Brain microvascular endothelial cell (primary cell): ENCODE measurements at regions not wholly inside any gene's neighbourhood (a gene's known extent, or its start where the extent isn't known, plus 50 kb on each side); places are given as distances from the start of the nearest gene placed in this dataset.

ENCODE experiments used
- DNase-seq: peaks from one replicate; pipeline ENCODE4 v3.0.0-alpha.2; 2020
- H3K27ac ChIP-seq: fragments of 250-450 bp; sonication (Bioruptor Pico); 2 replicates; pipeline ENCODE4 v1.5.1; 2020; ENCODE audit warnings: mild to moderate bottlenecking, moderate library complexity
- H3K27me3 ChIP-seq: fragments of 250-450 bp; sonication (Bioruptor Pico); replicated peaks from 2 replicates; pipeline ENCODE4 v1.5.1; 2020; ENCODE audit warnings: mild to moderate bottlenecking
- H3K36me3 ChIP-seq: fragments of 250-450 bp; sonication (Bioruptor Pico); replicated peaks from 2 replicates; pipeline ENCODE4 v1.5.1; 2020; ENCODE audit warnings: mild to moderate bottlenecking
- H3K4me3 ChIP-seq: 2 replicates; pipeline ENCODE4 v1.5.1; 2011; ENCODE audit warnings: low read depth, mild to moderate bottlenecking, control low read depth, low read length, moderate library complexity
- in situ Hi-C: cut with HindIII; loops from 2 replicates; pipeline ENCODE4 v1.10.0; 2017; ENCODE audit warnings: low sequenced_read_pairs, low pct_ligation_motif_present
- TF ChIP-seq, protein P1 (sequence below): IDR thresholded peaks from 2 replicates; pipeline ENCODE4 v1.5.1; 2011; ENCODE audit warnings: low read depth, mild to moderate bottlenecking, moderate library complexity, low read length, control low read depth, inconsistent platforms; ENCODE audit errors: missing control alignments

DNA sequence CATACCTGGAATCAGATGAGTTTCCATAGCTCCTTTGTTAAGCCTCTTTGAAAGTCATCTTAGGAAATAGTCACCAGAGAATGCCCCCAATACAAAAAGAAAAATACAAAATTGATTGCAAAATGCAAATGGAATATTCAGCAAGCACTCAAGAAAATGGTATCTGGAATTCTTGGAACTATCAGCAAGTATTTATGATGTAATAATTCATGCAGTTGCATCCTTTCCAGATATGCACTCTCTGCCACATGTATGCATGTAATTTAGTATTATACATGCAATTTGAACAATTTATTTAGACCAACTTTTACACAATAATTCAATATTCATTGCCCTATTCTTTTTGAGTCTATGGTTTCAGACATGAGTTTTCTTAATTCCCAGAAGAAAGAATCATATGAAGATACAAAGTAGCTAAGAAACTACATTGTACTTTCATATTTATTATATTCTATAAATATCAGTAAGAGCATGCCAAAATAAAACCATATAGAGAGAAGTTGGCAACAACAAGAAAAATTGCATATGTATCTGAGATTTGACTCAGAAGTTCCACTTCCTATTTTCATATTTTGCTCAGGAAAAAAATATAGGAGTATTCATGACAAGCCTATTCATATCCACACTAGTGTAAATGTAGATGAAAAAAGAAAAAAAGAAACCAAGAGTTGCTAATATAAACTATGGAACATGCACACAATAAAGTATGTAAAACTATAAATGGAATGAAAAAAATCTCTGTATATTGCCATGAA, 338.5 kb downstream of the SEMA3D start:
- Histone ChIP-seq H3K27me3 (no peaks in the 10 kb centered on the region), H3K36me3 (no peaks in the 10 kb centered on the region), H3K4me3 (no peak overlapping the region), H3K27ac (no peak overlapping the region)
- TF ChIP-seq, protein P1, sequence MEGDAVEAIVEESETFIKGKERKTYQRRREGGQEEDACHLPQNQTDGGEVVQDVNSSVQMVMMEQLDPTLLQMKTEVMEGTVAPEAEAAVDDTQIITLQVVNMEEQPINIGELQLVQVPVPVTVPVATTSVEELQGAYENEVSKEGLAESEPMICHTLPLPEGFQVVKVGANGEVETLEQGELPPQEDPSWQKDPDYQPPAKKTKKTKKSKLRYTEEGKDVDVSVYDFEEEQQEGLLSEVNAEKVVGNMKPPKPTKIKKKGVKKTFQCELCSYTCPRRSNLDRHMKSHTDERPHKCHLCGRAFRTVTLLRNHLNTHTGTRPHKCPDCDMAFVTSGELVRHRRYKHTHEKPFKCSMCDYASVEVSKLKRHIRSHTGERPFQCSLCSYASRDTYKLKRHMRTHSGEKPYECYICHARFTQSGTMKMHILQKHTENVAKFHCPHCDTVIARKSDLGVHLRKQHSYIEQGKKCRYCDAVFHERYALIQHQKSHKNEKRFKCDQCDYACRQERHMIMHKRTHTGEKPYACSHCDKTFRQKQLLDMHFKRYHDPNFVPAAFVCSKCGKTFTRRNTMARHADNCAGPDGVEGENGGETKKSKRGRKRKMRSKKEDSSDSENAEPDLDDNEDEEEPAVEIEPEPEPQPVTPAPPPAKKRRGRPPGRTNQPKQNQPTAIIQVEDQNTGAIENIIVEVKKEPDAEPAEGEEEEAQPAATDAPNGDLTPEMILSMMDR = no peak
- in situ Hi-C loops = no loop called here
- DNase-seq = no peak

DNA sequence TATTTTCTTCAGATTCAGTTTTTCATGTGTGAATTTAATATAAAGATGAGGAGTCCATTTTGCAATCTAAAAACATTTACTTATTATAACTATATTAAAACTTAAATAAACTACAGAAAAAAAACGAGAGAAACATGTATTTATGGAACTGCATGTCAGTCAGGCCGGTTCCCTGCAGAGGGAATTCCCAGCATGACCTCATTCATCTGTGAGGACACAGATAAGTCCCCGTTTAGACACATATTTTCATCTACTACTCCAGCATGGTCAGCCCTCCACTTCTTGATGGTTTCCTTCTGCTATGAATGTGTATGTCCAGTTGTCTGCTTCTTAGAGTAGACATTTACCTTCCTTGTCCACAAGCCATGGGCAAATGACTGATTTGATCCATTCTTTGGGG, 339.1 kb downstream of the SEMA3D start:
- in situ Hi-C loops = no loop called here
- Histone ChIP-seq H3K27me3 (no peaks in the 10 kb centered on the region), H3K36me3 (no peaks in the 10 kb centered on the region), H3K27ac (no peak overlapping the region), H3K4me3 (no peak overlapping the region)
- peak; percentile 52 for DNase-seq
- TF ChIP-seq, protein P1 = no peak

DNA sequence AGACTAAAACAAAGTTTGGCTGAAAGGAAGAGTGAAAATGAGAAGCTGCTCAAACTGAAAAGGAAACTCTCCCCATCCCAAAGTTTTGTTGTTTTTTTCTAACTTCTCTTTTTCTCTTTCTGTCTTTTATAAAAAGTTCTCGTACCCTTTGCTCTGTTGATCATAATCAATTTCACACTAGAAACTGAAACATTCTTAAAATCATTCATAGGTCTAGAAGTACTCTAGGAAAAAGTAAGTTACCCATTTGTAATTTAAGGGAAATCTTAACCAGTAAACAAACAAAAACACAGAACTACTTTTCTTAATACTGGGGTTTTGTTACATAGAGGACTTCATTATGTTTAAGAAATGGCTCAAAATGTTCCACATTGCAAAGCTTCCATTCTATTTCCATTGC, 339.8 kb downstream of the SEMA3D start:
- no peak overlapping the region for H3K27ac ChIP-seq
- H3K36me3 ChIP-seq = no peaks in the 10 kb centered on the region
- no peak for DNase-seq
- TF ChIP-seq, protein P1 = no peak
- in situ Hi-C loops = no loop called here
- no peak overlapping the region for H3K4me3 ChIP-seq
- H3K27me3 ChIP-seq = no peaks in the 10 kb centered on the region

DNA sequence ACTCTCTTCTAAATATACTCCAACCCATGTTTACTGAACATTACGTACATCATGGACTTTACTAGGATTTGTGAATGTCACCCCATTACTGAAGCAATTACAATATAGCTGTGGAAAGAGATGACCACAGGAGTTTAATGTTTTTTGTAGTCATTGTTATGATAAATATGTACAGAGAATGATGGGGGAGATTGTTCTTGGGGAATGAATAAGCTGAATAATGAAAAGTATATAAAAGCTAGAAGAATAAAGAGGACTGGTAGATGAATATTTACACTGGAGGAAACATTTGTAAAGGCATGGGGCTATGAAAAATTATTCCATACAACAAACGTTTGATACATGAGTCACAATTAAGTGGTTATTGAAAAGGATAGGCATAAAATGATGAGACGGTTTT, 340.9 kb downstream of the SEMA3D start:
- H3K27me3 ChIP-seq = no peaks in the 10 kb centered on the region
- H3K36me3 ChIP-seq = no peaks in the 10 kb centered on the region
- TF ChIP-seq, protein P1 = no peak
- in situ Hi-C loops = no loop called here
- no peak for DNase-seq
- no peak overlapping the region for H3K4me3 ChIP-seq
- no peak overlapping the region for H3K27ac ChIP-seq

DNA sequence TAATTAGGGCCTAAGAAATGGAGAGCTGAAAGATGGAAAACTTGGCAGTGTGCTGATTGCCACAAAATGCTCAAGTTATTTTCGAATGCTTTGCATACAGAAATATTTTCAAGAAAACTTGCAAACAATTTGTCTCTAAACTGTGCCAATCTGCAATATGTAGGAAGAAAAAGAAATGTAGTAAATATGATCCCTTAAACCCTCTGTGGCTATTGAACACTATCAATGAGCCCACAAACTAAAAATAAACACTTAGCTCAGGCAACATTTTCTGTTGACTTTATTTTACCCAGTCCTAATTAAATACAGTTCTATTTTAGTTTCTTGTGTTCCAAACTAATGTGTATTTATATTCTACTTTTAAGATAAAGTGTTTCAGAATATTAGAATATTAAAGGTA, 342.1 kb downstream of the SEMA3D start:
- H3K27me3 ChIP-seq = no peaks in the 10 kb centered on the region
- in situ Hi-C loops = no loop called here
- H3K4me3 ChIP-seq = no peak overlapping the region
- no peak overlapping the region for H3K27ac ChIP-seq
- no peak for DNase-seq
- no peaks in the 10 kb centered on the region for H3K36me3 ChIP-seq
- TF ChIP-seq, protein P1 = no peak

- H3K4me3 ChIP-seq = no peak overlapping the region
- in situ Hi-C loops = no loop called here
- no peak for DNase-seq
- no peaks in the 10 kb centered on the region for H3K36me3 ChIP-seq
- TF ChIP-seq, protein P1 = no peak
- H3K27ac ChIP-seq = no peak overlapping the region
- no peaks in the 10 kb centered on the region for H3K27me3 ChIP-seq
Measured at GRCh38 chr7:84841809-84842208, 345.0 kb downstream of the SEMA3D start.
